DOHH2 (cell line): ENCODE measurements at regions not wholly inside any gene's neighbourhood (a gene's known extent, or its start where the extent isn't known, plus 50 kb on each side); places are given as distances from the start of the nearest gene placed in this dataset.

Source experiments
- H3F3A ChIP-seq: fragments of 200-600 bp; sonication (generic), shearing (Covaris generic); 2 replicates; pipeline ENCODE4 v1.6.0; 2016; ENCODE audit warnings: antibody characterized with exemption, mild to moderate bottlenecking; ENCODE audit not compliant: control insufficient read depth, insufficient read depth
- H3K27ac ChIP-seq: fragments of 200-600 bp; sonication (generic); 2 replicates; pipeline ENCODE4 v1.5.1; 2014; ENCODE audit warnings: low read depth, mild to moderate bottlenecking, low read length, moderate library complexity
- H3K27me3 ChIP-seq: fragments of 200-600 bp; sonication (generic); 2 replicates; pipeline ENCODE4 v1.6.1; 2014; ENCODE audit warnings: mild to moderate bottlenecking, low read length, mixed read lengths; ENCODE audit not compliant: control insufficient read depth
- H3K36me3 ChIP-seq: fragments of 200-600 bp; sonication (generic); 2 replicates; pipeline ENCODE4 v1.6.1; 2014; ENCODE audit warnings: mild to moderate bottlenecking, low read length, moderate library complexity, mixed read lengths; ENCODE audit not compliant: control insufficient read depth
- H3K4me1 ChIP-seq: fragments of 200-600 bp; sonication (generic); 2 replicates; pipeline ENCODE4 v1.6.1; 2014; ENCODE audit warnings: mild to moderate bottlenecking, low read length, mixed read lengths; ENCODE audit not compliant: control insufficient read depth
- H3K4me2 ChIP-seq: fragments of 200-600 bp; sonication (generic); 2 replicates; pipeline ENCODE4 v1.6.0; 2014; ENCODE audit warnings: mild to moderate bottlenecking, low read length, moderate library complexity
- H3K4me3 ChIP-seq: fragments of 200-600 bp; sonication (generic); 2 replicates; pipeline ENCODE4 v1.5.1; 2014; ENCODE audit warnings: mild to moderate bottlenecking, low read length, mixed read lengths
- H3K79me2 ChIP-seq: fragments of 200-600 bp; sonication (generic); 2 replicates; pipeline ENCODE4 v1.6.1; 2014; ENCODE audit warnings: mild to moderate bottlenecking, low read length, mixed read lengths; ENCODE audit not compliant: control insufficient read depth
- H3K9me2 ChIP-seq: fragments of 200-600 bp; sonication (generic); replicated peaks from 2 replicates; pipeline ENCODE4 v1.6.1; 2014; ENCODE audit warnings: mild to moderate bottlenecking, low read length, mixed read lengths; ENCODE audit not compliant: control insufficient read depth
- H3K9me3 ChIP-seq: fragments of 200-600 bp; sonication (generic); 2 replicates; pipeline ENCODE4 v1.6.1; 2014; ENCODE audit warnings: antibody characterized with exemption, low read length, mixed read lengths; ENCODE audit not compliant: control insufficient read depth, insufficient read depth
- H4K20me1 ChIP-seq: fragments of 200-600 bp; sonication (generic); 2 replicates; pipeline ENCODE4 v1.6.0; 2014; ENCODE audit warnings: low read depth, mild to moderate bottlenecking, antibody characterized with exemption, low read length, moderate library complexity; ENCODE audit not compliant: control insufficient read depth, insufficient read depth
- EZH2phosphoT487 ChIP-seq: fragments of 200-600 bp; sonication (generic); IDR thresholded peaks from 2 replicates; pipeline ENCODE4 v1.6.1; 2017; ENCODE audit warnings: borderline replicate concordance, mild to moderate bottlenecking, antibody characterized with exemption, low read length, moderate library complexity, mixed read lengths
- TF ChIP-seq, protein P1 (sequence below): fragments of 200-600 bp; sonication (generic); IDR thresholded peaks from one replicate; pipeline ENCODE4 v1.5.1; 2014; ENCODE audit warnings: antibody characterized with exemption, mild to moderate bottlenecking, low read depth, low read length; ENCODE audit not compliant: poor library complexity, severe bottlenecking

DNA sequence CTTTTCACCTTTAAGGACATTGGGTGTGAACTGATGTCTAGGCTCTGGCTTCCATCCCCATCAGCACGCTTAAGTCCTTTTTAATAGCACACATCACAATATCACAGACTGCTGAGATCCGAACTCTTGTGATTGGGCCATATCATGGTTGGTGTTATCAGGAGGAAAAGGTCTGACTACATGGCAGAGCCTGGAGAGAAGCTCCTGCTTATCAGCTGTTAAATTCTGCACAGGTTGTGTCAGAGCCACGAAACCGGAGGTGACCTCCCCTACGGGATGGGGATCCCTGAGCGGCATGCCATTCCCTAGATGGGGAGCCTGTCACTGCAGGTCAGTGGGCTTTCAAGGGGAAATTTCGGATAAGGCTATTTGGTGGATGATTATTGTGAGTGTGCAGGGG is 182.4 kb downstream of the INHBA start:
- Histone ChIP-seq H3K4me2 (no peak overlapping the region), H3K79me2 (no peaks in the 10 kb centered on the region), H3F3A (no peaks in the 10 kb centered on the region), H3K4me3 (no peak overlapping the region), H3K27ac (no peak overlapping the region), H3K27me3 (no peaks in the 10 kb centered on the region), H4K20me1 (no peaks in the 10 kb centered on the region), H3K9me3 (peaks cover 26% of the 10 kb centered on the region), H3K36me3 (no peaks in the 10 kb centered on the region), H3K9me2 (no peaks in the 10 kb centered on the region), H3K4me1 (no peaks in the 10 kb centered on the region)
- TF ChIP-seq, protein P1, sequence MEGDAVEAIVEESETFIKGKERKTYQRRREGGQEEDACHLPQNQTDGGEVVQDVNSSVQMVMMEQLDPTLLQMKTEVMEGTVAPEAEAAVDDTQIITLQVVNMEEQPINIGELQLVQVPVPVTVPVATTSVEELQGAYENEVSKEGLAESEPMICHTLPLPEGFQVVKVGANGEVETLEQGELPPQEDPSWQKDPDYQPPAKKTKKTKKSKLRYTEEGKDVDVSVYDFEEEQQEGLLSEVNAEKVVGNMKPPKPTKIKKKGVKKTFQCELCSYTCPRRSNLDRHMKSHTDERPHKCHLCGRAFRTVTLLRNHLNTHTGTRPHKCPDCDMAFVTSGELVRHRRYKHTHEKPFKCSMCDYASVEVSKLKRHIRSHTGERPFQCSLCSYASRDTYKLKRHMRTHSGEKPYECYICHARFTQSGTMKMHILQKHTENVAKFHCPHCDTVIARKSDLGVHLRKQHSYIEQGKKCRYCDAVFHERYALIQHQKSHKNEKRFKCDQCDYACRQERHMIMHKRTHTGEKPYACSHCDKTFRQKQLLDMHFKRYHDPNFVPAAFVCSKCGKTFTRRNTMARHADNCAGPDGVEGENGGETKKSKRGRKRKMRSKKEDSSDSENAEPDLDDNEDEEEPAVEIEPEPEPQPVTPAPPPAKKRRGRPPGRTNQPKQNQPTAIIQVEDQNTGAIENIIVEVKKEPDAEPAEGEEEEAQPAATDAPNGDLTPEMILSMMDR, result no peak
- TF ChIP-seq EZH2phosphoT487, result no peak

DNA sequence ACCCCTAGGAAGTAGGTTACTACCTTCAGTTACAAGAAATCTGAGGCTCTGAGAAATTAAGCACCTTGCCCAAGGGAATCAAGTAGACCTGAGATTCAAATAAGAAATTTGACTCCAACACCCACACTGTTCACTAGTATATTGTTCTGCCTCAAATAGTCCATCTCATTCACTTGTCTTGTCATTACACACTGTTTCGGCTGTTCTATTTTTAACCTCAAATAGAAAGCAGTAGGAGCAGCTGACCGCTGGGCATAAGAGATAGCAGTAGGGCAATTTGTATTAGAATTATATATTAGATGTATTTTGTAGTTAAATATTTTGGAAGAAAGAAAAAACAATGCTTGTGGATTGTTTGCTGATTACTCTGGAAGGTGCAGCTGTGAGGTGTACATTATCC is 185.1 kb downstream of the INHBA start:
- no peaks in the 10 kb centered on the region for H3K36me3 ChIP-seq
- TF ChIP-seq EZH2phosphoT487, result no peak
- TF ChIP-seq, protein P1, result no peak
- H3K9me3 ChIP-seq, result peaks cover 16% of the 10 kb centered on the region
- no peak overlapping the region for H3K4me2 ChIP-seq
- H3K27ac ChIP-seq, result no peak overlapping the region
- H3K9me2 ChIP-seq, result no peaks in the 10 kb centered on the region
- no peaks in the 10 kb centered on the region for H3K27me3 ChIP-seq
- H3K4me1 ChIP-seq, result no peaks in the 10 kb centered on the region
- no peaks in the 10 kb centered on the region for H3K79me2 ChIP-seq
- no peak overlapping the region for H3K4me3 ChIP-seq
- no peaks in the 10 kb centered on the region for H4K20me1 ChIP-seq
- no peaks in the 10 kb centered on the region for H3F3A ChIP-seq

DNA sequence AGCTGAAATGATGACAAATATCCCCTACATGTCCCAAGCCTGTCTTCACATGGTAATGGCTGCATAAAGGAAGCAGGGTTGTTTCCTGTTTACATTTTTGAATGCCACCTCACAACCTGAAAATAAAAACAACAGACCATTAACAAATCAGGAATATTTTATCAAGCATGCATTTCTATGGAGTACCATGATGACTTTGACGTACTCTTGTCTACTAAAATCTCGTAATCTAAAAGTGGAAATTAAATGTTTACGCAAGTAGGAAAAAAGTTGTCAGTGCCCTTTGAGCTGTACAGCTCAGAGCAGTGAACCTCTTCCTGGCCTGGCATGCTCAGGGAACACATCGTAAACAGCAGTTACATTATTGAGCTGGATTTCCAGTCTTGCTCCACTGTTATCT is 194.1 kb downstream of the INHBA start:
- no peak overlapping the region for H3K4me2 ChIP-seq
- H3K9me3 ChIP-seq, result no peaks in the 10 kb centered on the region
- H3K4me1 ChIP-seq, result no peaks in the 10 kb centered on the region
- no peaks in the 10 kb centered on the region; the same call in 1 of the 2 replicates for H3K27me3 ChIP-seq
- no peak overlapping the region for H3K27ac ChIP-seq
- no peaks in the 10 kb centered on the region for H4K20me1 ChIP-seq
- H3K4me3 ChIP-seq, result no peak overlapping the region
- no peaks in the 10 kb centered on the region for H3K36me3 ChIP-seq
- H3K79me2 ChIP-seq, result no peaks in the 10 kb centered on the region
- H3K9me2 ChIP-seq, result no peaks in the 10 kb centered on the region
- no peaks in the 10 kb centered on the region for H3F3A ChIP-seq
- no peak for TF ChIP-seq EZH2phosphoT487
- TF ChIP-seq, protein P1, result no peak
